Activated CD8-positive, alpha-beta T cell treated with anti-CD3 and anti-CD28 coated beads, Interleukin-2, amount 10 ng/mL, durations not matched to agents 7 days and 5 days (primary cell): ENCODE measurements at regions not wholly inside any gene's neighbourhood (a gene's known extent, or its start where the extent isn't known, plus 50 kb on each side); places are given as distances from the start of the nearest gene placed in this dataset.
A peak's percentile ranks its signal among the peaks of the same experiment; 100 is the strongest.
"Not testable (repeated sequence)": the region's sequence is repeated elsewhere in the genome, so short reads cannot be mapped to it uniquely, and the experiment has no call there.

ENCODE experiments used
- ATAC-seq: fragments of 150-1000 bp; cut with Tn5 transposase; one replicate; pipeline ENCODE4 v1.10.0; 2021; ENCODE audit warnings: moderate library complexity
- CTCF ChIA-PET: fragments of 350-600 bp; sonication (Branson Sonifier 250); formaldehyde crosslinking; loops from one replicate; lab custom pipeline; 2021; ENCODE audit warnings: antibody characterized with exemption; lab: Charles Lee
- POLR2A ChIA-PET: fragments of 350-600 bp; sonication (Branson Sonifier 250); formaldehyde crosslinking; loops from one replicate; lab custom pipeline; 2021; ENCODE audit warnings: antibody characterized with exemption; lab: Charles Lee
- DNase-seq: peaks from one replicate; pipeline ENCODE4 v3.0.0-alpha.2; 2020
- H3K27ac Mint-ChIP-seq: one replicate; pipeline ENCODE4 v1.8.0; 2021; ENCODE audit warnings: mild to moderate bottlenecking, mixed read lengths
- H3K27me3 Mint-ChIP-seq: one replicate; pipeline ENCODE4 v1.8.0; 2021; ENCODE audit warnings: low read depth, mixed read lengths
- H3K36me3 Mint-ChIP-seq: one replicate; pipeline ENCODE4 v1.8.0; 2021; ENCODE audit warnings: low read depth, mixed read lengths
- H3K4me1 Mint-ChIP-seq: one replicate; pipeline ENCODE4 v1.8.0; 2021; ENCODE audit warnings: low read depth, mixed read lengths
- H3K4me3 Mint-ChIP-seq: one replicate; pipeline ENCODE4 v1.8.0; 2021; ENCODE audit warnings: mild to moderate bottlenecking, mixed read lengths
- H3K9me3 Mint-ChIP-seq: one replicate; pipeline ENCODE4 v1.8.0; 2022; ENCODE audit warnings: mixed read lengths; ENCODE audit not compliant: insufficient read depth

DNA sequence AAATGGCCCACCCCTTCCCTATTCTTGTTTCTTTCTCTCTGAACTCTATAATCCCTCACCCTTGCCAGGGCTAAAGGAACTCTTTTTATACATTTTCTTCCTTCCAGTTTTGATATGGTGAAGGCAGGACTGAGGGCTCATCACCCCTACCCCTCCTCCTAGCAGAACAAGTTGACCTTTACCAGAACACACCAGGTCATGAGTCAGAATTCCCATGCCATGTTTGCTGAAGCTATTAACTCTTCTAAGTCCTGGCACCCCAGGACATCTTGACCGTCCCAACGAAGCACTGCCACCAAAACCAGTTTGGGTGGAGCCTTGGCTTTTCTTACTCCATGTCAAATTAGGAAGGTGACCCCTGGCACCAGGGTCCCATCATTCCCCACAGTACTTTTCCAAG lies 57.5 kb upstream of the DYNLT3 start:
- POLR2A ChIA-PET: no interaction called here
- peaks cover 19% of the 10 kb centered on the region for H3K27me3 Mint-ChIP-seq
- CTCF ChIA-PET: no interaction called here
- no peaks in the 10 kb centered on the region for H3K36me3 Mint-ChIP-seq
- ATAC-seq (no peak), DNase-seq (no peak)
- no peaks in the 10 kb centered on the region for H3K9me3 Mint-ChIP-seq
- peaks cover 2% of the 10 kb centered on the region for H3K4me1 Mint-ChIP-seq
- H3K27ac Mint-ChIP-seq: no peak overlapping the region
- H3K4me3 Mint-ChIP-seq: no peak overlapping the region

DNA sequence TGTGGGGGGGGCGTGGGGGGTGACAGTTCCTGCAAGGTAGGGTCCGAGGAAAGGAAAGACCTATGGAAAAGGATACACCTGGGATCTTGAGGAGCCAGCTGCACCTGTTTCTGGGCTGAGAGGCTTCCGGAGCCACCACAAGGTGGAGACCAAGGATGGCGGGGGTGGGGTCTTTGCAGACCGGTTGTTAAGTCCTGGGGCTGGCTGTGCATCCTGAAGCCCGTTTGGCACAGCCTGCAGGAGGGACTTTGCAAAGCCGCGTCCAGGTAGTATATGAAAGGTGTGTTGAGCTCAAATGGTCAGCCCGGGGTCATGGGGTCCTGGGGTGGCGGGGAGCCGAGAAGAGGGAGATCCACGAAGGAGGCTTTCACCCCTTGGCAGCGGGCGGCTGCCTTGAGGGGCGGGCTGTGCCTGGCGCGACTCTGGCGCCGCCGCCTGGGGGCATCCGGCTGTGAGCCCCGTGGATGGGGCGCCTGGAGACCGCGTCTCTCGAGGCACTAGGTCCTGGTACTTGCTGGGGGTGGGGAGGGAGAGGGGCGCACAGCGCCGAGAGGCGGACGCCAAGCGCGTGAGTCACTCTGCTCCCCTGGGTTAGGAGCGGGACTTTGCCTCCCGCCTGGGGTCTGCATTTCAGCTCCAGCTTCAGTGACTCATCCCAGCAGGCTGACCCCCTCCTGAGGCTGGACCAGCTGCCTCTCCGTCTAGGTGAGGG lies 58.2 kb upstream of the DYNLT3 start:
- H3K36me3 Mint-ChIP-seq: no peaks in the 10 kb centered on the region
- POLR2A ChIA-PET: no interaction called here
- peaks cover 19% of the 10 kb centered on the region for H3K27me3 Mint-ChIP-seq
- no peak overlapping the region for H3K27ac Mint-ChIP-seq
- CTCF ChIA-PET: no interaction called here
- H3K9me3 Mint-ChIP-seq: no peaks in the 10 kb centered on the region
- no peak overlapping the region for H3K4me3 Mint-ChIP-seq
- ATAC-seq (peak; percentile 71), DNase-seq (peak; percentile 20)
- peaks cover 2% of the 10 kb centered on the region for H3K4me1 Mint-ChIP-seq

DNA sequence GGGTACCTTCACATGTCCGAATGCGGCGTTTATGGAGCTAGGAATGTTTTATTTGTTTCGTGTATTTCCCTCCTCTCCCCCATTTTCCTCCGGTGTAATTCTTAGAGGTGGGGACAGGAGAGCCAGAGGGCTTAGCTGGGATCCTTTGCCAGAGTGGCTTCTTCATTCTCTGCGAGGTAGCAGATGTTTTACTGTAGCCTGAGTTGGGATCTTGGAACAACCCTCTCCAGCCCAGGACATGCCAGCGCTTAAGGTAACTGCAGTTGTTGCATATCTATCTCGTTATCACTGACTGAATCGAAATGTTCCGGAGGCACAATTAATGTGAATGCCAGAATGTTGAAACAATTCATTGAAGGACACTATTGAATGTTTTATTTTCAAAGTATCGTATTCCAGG lies 59.0 kb upstream of the DYNLT3 start:
- Mint-ChIP-seq H3K36me3 (no peaks in the 10 kb centered on the region), H3K27me3 (peaks cover 19% of the 10 kb centered on the region), H3K4me3 (no peak overlapping the region), H3K4me1 (peaks cover 2% of the 10 kb centered on the region), H3K9me3 (no peaks in the 10 kb centered on the region), H3K27ac (no peak overlapping the region)
- no peak for DNase-seq
- ChIA-PET CTCF (no interaction called here), POLR2A (no interaction called here)
- no peak for ATAC-seq

DNA sequence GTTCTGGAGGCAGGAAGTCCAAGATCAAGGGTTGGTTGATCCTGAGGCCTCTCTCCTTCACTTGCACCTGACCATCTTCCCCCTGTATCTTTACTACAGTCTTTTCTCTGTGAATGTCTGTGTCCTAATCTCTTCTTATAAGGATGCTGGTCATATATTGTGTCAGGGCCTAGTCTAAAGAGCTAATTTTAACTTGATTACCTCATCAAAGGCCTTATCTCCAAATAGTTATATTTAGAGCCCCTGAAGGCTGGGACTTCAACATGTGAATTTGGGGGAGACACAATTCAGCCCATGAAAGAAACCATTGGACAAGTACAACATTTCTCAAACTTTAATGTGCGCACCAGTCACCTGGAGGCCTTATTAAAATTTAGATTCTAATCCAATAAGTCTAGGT lies 62.8 kb upstream of the DYNLT3 start:
- Mint-ChIP-seq H3K4me3 (no peak overlapping the region), H3K36me3 (no peaks in the 10 kb centered on the region), H3K27me3 (peaks cover 9% of the 10 kb centered on the region), H3K9me3 (no peaks in the 10 kb centered on the region), H3K4me1 (peaks cover 11% of the 10 kb centered on the region), H3K27ac (no peak overlapping the region)
- no peak for ATAC-seq
- POLR2A ChIA-PET: no interaction called here
- DNase-seq: no peak
- CTCF ChIA-PET: no interaction called here

DNA sequence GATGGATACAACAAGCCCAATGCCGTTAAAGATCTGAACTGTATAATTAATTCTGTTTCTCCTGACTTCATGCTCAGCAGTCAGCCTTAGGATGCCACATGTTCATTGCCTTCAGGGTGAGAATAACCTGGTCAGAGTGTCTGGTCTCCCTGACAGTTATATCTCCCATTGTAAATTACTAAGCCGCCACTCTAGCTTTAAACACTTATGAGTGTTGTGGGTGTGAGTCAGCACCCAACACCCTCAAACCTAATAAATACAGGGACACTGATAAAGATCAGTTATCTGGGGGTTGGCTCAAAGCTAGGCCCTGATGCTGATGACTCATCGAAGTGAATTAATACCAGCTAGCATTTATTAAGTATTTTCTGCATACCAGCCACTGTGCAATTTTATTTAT lies 64.9 kb upstream of the DYNLT3 start:
- Mint-ChIP-seq H3K36me3 (no peaks in the 10 kb centered on the region), H3K27ac (no peak overlapping the region), H3K9me3 (no peaks in the 10 kb centered on the region), H3K4me3 (no peak overlapping the region), H3K27me3 (peaks cover 7% of the 10 kb centered on the region), H3K4me1 (peaks cover 9% of the 10 kb centered on the region)
- CTCF ChIA-PET: interaction anchor here (1.5 kb wide), 1 partner anchor 167 kb away, joined by 4 read pairs; no protein-coding TSS in a partner anchor
- POLR2A ChIA-PET: no interaction called here
- DNase-seq (no peak), ATAC-seq (no peak)

DNA sequence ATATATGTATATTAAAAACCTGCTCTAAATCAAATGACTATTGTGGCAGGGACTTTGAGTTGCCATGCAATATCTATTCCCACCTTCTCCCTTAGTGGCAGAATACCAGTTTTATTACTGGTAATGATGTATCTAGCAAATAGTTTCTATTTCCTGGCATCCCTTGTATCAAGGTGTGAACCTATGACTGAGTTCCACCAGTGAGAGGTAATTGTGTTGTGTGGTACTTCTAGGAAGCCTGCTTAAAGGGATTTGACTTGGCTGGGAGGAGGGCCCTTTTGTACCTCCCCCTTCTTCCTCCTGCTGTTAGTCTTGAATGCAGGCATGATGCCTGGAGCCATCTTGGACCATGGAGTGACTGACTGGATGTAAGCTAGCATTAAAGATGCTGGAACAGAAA lies 65.4 kb upstream of the DYNLT3 start:
- Mint-ChIP-seq H3K4me1 (peaks cover 9% of the 10 kb centered on the region), H3K27me3 (peaks cover 8% of the 10 kb centered on the region), H3K9me3 (no peaks in the 10 kb centered on the region), H3K36me3 (no peaks in the 10 kb centered on the region), H3K4me3 (no peak overlapping the region), H3K27ac (no peak overlapping the region)
- ChIA-PET CTCF (no interaction called here), POLR2A (no interaction called here)
- DNase-seq (no peak), ATAC-seq (no peak)

DNA sequence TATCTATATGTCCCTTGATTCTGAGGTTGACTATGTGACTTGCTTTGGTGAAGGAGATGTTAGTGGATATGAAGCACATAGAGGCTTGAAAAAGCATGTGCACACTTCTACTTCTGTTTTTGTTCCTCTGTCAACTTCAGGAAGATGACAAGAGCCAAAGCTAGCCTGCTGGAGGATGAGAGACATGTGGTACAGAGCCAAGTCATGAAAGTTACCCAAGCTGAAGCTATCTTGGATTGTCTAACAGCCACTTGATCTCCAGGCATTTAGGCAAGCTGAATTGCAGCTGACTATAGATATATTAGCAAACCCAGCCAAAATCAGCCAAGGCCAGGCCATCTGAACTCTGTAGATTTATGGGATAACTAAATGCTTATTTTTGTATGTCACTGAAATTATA lies 70.8 kb upstream of the DYNLT3 start:
- CTCF ChIA-PET: no interaction called here
- no peak for ATAC-seq

DNA sequence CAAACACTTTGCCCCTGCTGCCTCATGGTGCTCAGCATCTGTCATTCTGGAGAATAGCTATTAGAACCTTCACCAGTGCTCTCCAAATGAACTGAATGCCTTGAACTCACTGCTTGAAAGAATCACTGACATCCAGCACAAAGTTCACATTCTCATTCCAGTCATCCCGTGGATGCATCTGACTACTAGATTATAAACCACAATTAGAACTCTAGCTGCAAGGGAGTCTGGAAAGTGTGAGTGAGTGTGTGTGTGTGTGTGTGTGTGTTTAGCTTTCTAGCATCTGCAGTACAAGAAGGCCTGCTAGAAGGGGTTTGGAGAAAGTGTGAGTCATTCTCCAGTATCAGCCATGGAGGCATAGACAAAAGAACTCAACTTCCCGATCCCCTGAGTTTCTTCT lies 71.3 kb upstream of the DYNLT3 start:
- DNase-seq: no peak

More for the DNA sequence above, 70.8 kb upstream of the DYNLT3 start:
- Mint-ChIP-seq H3K27me3 (peaks cover 8% of the 10 kb centered on the region), H3K4me3 (no peak overlapping the region), H3K9me3 (no peaks in the 10 kb centered on the region), H3K27ac (no peak overlapping the region), H3K36me3 (no peaks in the 10 kb centered on the region), H3K4me1 (no peaks in the 10 kb centered on the region)
- POLR2A ChIA-PET: no interaction called here
- DNase-seq: no peak

DNA sequence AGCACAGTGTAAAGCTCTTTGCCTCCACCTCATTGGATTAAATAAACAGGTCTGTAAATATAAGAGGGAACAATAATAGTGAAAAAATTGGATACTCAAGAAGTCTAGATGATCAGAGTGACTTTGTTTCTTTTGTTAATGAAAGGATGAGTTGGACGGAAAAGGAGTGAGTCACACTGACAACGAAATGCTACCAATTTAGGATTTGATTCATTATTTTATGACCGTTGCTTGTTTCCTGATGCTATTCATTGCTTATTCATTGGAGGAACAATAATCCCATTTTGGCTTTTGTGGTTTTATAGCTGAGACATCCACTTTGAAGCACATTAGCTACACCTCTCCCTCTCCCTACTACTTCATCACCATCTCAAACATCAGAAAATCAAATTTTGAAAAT lies 74.4 kb upstream of the DYNLT3 start:
- no peak for ATAC-seq
- Mint-ChIP-seq H3K9me3 (no peaks in the 10 kb centered on the region), H3K4me3 (no peak overlapping the region), H3K36me3 (no peaks in the 10 kb centered on the region), H3K4me1 (no peaks in the 10 kb centered on the region), H3K27ac (no peak overlapping the region), H3K27me3 (peaks cover 2% of the 10 kb centered on the region)
- POLR2A ChIA-PET: no interaction called here
- no peak for DNase-seq
- CTCF ChIA-PET: no interaction called here

More for the DNA sequence above, 71.3 kb upstream of the DYNLT3 start:
- Mint-ChIP-seq H3K9me3 (no peaks in the 10 kb centered on the region), H3K4me3 (no peak overlapping the region), H3K27me3 (peaks cover 8% of the 10 kb centered on the region), H3K36me3 (no peaks in the 10 kb centered on the region), H3K4me1 (no peaks in the 10 kb centered on the region), H3K27ac (no peak overlapping the region)
- no peak for ATAC-seq
- ChIA-PET CTCF (no interaction called here), POLR2A (no interaction called here)

DNA sequence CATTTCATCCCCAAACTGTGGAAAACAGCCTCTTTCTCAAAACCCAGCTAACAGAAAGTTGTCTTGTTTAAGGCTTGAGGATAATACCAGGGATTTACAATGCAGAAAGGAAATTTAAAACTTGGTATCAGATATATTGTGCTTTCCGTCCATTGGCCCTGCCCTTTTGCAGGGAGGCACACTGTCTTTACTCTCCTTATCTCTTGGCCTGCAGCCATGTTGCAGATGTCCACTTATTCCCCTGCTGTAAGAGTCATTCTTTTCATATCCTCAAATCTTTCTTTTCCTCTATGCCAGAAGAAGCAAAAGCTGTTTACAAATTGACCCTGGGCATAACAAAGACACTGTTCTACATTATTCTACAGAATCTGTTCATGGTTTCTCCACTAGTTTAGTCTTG lies 75.6 kb upstream of the DYNLT3 start:
- Mint-ChIP-seq H3K4me1 (no peaks in the 10 kb centered on the region), H3K27ac (no peak overlapping the region), H3K27me3 (no peaks in the 10 kb centered on the region), H3K4me3 (no peak overlapping the region), H3K36me3 (no peaks in the 10 kb centered on the region), H3K9me3 (no peaks in the 10 kb centered on the region)
- DNase-seq (no peak), ATAC-seq (no peak)
- POLR2A ChIA-PET: no interaction called here
- CTCF ChIA-PET: no interaction called here

DNA sequence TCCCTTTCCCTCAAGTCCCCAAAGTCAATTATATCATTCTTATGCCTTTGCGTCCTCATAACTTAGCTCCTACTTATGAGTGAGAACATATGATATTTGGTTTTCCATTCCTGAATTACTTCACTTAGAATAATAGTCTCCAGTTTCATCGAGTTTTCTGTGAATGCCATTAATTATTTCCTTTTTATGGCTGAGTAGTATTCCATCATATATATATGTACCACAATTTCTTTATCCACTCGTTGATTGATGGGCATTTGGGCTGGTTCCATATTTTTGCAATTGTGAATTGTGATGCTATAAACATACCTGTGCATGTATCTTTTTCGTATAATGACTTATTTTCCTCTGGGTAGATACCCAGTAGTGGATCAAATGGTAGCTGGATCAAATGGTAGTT lies 78.4 kb upstream of the DYNLT3 start:
- H3K36me3 Mint-ChIP-seq, H3K27ac Mint-ChIP-seq, H3K4me1 Mint-ChIP-seq, DNase-seq, ATAC-seq, H3K27me3 Mint-ChIP-seq, H3K4me3 Mint-ChIP-seq, H3K9me3 Mint-ChIP-seq, POLR2A ChIA-PET: not testable (repeated sequence)
- CTCF ChIA-PET: interaction anchor here (1.2 to 3.0 kb wide), 2 partner anchors 241 to 402 kb away, joined by 3 to 25 read pairs; no protein-coding TSS in a partner anchor

DNA sequence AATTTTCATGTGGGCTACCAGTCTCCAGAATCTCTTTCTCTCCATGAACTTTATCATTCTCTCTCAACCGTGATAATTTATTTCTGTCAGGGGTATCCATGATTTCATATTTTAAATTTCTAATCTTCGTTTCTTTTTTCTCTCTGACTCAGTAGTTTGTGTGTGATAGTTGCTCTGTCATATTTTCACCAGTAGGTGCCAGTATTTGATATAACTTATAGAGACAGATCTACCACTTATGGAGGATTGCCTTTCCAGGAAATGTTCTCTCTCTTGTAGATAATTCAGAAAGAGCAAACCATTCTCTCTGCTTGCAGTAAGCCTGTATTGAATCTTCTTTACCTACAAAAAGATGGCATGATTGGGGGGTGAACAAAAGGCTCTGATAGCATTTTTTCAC lies 79.3 kb upstream of the DYNLT3 start:
- no peak for DNase-seq
- Mint-ChIP-seq H3K36me3 (no peaks in the 10 kb centered on the region), H3K4me1 (no peaks in the 10 kb centered on the region), H3K27me3 (no peaks in the 10 kb centered on the region), H3K9me3 (no peaks in the 10 kb centered on the region), H3K4me3 (no peak overlapping the region), H3K27ac (no peak overlapping the region)
- ChIA-PET CTCF (interaction anchor here (0.8 to 3.0 kb wide), 4 partner anchors 240 to 401 kb away, joined by 3 to 25 read pairs (median 3); no protein-coding TSS in a partner anchor), POLR2A (no interaction called here)
- ATAC-seq: no peak

DNA sequence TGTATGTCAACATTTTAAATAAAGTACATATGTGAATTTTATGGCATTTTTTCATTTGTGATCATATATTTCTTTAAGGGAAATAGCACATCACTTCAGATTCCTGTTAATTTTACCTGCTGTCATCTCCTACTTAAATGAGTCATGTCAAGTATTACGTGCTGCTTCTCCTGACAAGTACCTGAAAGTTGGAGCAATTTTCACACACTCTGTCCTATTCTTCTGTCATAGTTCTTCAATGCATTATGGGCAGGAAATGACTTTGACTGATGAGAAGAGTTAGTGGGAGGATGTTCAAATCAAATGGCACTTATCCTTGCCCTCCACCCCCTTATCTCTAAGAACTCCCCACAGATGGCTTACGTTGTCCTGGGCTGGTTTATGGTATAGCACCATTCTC lies 64.2 kb upstream of the SYTL5 start:
- H3K27me3 Mint-ChIP-seq: no peaks in the 10 kb centered on the region
- ChIA-PET CTCF (no interaction called here), POLR2A (no interaction called here)
- DNase-seq: no peak
- ATAC-seq: no peak
- H3K36me3 Mint-ChIP-seq: no peaks in the 10 kb centered on the region
- H3K9me3 Mint-ChIP-seq: no peaks in the 10 kb centered on the region
- H3K4me1 Mint-ChIP-seq: no peaks in the 10 kb centered on the region
- H3K27ac Mint-ChIP-seq: no peak overlapping the region
- H3K4me3 Mint-ChIP-seq: no peak overlapping the region
